Endothelial cell of umbilical vein (primary cell): ENCODE measurements at regions not wholly inside any gene's neighbourhood (a gene's known extent, or its start where the extent isn't known, plus 50 kb on each side); places are given as distances from the start of the nearest gene placed in this dataset.

Experiments used
- BruUV-seq: library from RNA; stranded (reverse); fragments of 400-500 nt; replicated peaks from 2 replicates; lab custom pipeline; 2021; lab: Mats Ljungman, UMichigan
- CTCF ChIA-PET: fragments of 300-600, 350-600 bp; sonication (Branson Sonifier 250); formaldehyde crosslinking; loops from one replicate; lab custom pipeline; 2021; ENCODE audit warnings: antibody characterized with exemption, inconsistent platforms; lab: Charles Lee
- POLR2A ChIA-PET: fragments of 300-600, 350-600 bp; sonication (Branson Sonifier 250); formaldehyde crosslinking; loops from one replicate; lab custom pipeline; 2021; ENCODE audit warnings: antibody characterized with exemption, inconsistent platforms; lab: Charles Lee
- DNase-seq: peaks from one replicate; pipeline ENCODE4 v3.0.0-alpha.2; 2011; ENCODE audit warnings: low read depth, low spot score
- FAIRE-seq: peaks from 2 replicates; lab custom pipeline; 2011; peaks lifted over from hg19 to GRCh38; lab: Jason Lieb, UNC
- H2AFZ ChIP-seq: 2 replicates; pipeline ENCODE4 v1.6.0; 2012; ENCODE audit warnings: low read depth, low read length, control low read depth, inconsistent platforms
- H3K27ac ChIP-seq: 2 replicates; pipeline ENCODE4 v1.5.1; 2011; ENCODE audit warnings: low read depth, mild to moderate bottlenecking, control low read depth, low read length, moderate library complexity; ENCODE audit not compliant: insufficient read depth
- H3K27me3 ChIP-seq, 2 experiments: 2 replicates each; pipeline versions ENCODE4 v1.6.0 to v1.6.1; 2011; ENCODE audit warnings: low read length in 2 of 2, mixed read lengths in 1 of 2; ENCODE audit not compliant: control insufficient read depth in 2 of 2, insufficient read depth in 2 of 2
- H3K36me3 ChIP-seq, 2 experiments: 2 replicates in 1 of 2; 3 replicates in 1 of 2; pipeline ENCODE4 v1.5.1; 2011; ENCODE audit warnings: low read length in 2 of 2, mild to moderate bottlenecking in 1 of 2, moderate library complexity in 1 of 2; ENCODE audit not compliant: control insufficient read depth in 2 of 2, insufficient read depth in 2 of 2; ENCODE audit errors: extremely low read depth in 1 of 2
- H3K4me1 ChIP-seq: 3 replicates; pipeline ENCODE4 v1.5.1; 2011; ENCODE audit warnings: mild to moderate bottlenecking, low read length; ENCODE audit not compliant: control insufficient read depth, insufficient read depth; ENCODE audit errors: extremely low read depth
- H3K4me2 ChIP-seq: 2 replicates; pipeline ENCODE4 v1.6.1; 2011; ENCODE audit warnings: low read length, control low read depth, mixed read lengths; ENCODE audit not compliant: insufficient read depth
- H3K4me3 ChIP-seq, 3 experiments: fragments of 200-600 bp in 1 of 3; sonication (generic), shearing (Covaris generic) in 1 of 3; replicated peaks in 1 of 3; 2 replicates each; pipeline ENCODE4 v1.5.1; 2011 to 2016; ENCODE audit warnings: control low read depth in 3 of 3, low read length in 3 of 3, mild to moderate bottlenecking in 2 of 3, inconsistent platforms in 1 of 3, low read depth in 1 of 3, moderate library complexity in 1 of 3; ENCODE audit not compliant: insufficient read depth in 1 of 3
- H3K79me2 ChIP-seq: 2 replicates; pipeline ENCODE4 v1.6.0; 2012; ENCODE audit warnings: low read length, inconsistent platforms; ENCODE audit not compliant: control insufficient read depth, insufficient read depth
- H3K9ac ChIP-seq: replicated peaks from 2 replicates; pipeline ENCODE3; 2011; ENCODE audit warnings: low read length, control low read depth; ENCODE audit not compliant: insufficient read depth; ENCODE audit errors: extremely low read depth
- H3K9me1 ChIP-seq: replicated peaks from 3 replicates; pipeline ENCODE4 v1.6.0; 2011; ENCODE audit warnings: mild to moderate bottlenecking, low read length; ENCODE audit not compliant: control insufficient read depth, insufficient read depth; ENCODE audit errors: extremely low read depth
- H3K9me3 ChIP-seq: replicated peaks from 2 replicates; pipeline ENCODE4 v1.5.1; 2012; ENCODE audit warnings: low read length, inconsistent platforms; ENCODE audit not compliant: control insufficient read depth, insufficient read depth
- H4K20me1 ChIP-seq: replicated peaks from 2 replicates; pipeline ENCODE3; 2011; ENCODE audit warnings: mild to moderate bottlenecking, low read length; ENCODE audit not compliant: control insufficient read depth, insufficient read depth; ENCODE audit errors: extremely low read depth
- CTCF ChIP-seq, 2 donors: IDR thresholded peaks; 1 replicate in 1 of 2; 2 replicates in 1 of 2; pipeline ENCODE4 v1.5.1; 2011; ENCODE audit warnings: low read length in 2 of 2, mild to moderate bottlenecking in 2 of 2, moderate library complexity in 2 of 2, control low read depth in 1 of 2, inconsistent platforms in 1 of 2, low read depth in 1 of 2; ENCODE audit not compliant: insufficient read depth in 1 of 2; ENCODE audit errors: extremely low read depth in 1 of 2
- EZH2 ChIP-seq: IDR thresholded peaks from 2 replicates; pipeline ENCODE4 v1.6.1; 2012; ENCODE audit warnings: borderline replicate concordance, low read depth, mild to moderate bottlenecking, moderate library complexity, low read length, inconsistent platforms; ENCODE audit not compliant: severe bottlenecking
- FOS ChIP-seq: IDR thresholded peaks from 2 replicates; pipeline ENCODE4 v1.6.1; 2011; ENCODE audit warnings: mild to moderate bottlenecking, low read length, moderate library complexity, borderline replicate concordance; ENCODE audit not compliant: insufficient read depth
- GATA2 ChIP-seq: IDR thresholded peaks from 2 replicates; pipeline ENCODE4 v1.7.0; 2011; ENCODE audit warnings: low read depth, mild to moderate bottlenecking, moderate library complexity, mixed read lengths, low read length; ENCODE audit not compliant: insufficient read length, insufficient read depth
- JUN ChIP-seq: IDR thresholded peaks from 2 replicates; pipeline ENCODE4 v1.6.1; 2011; ENCODE audit warnings: borderline replicate concordance, low read depth; ENCODE audit not compliant: insufficient read length, insufficient read depth
- MAX ChIP-seq: IDR thresholded peaks from 2 replicates; pipeline ENCODE4 v1.6.1; 2011; ENCODE audit not compliant: insufficient read depth, insufficient read length
- MYC ChIP-seq: IDR thresholded peaks from one replicate; pipeline ENCODE4 v1.6.1; 2011; ENCODE audit warnings: mild to moderate bottlenecking, low read depth, low read length
- POLR2A ChIP-seq: IDR thresholded peaks from 2 replicates; pipeline ENCODE4 v1.6.1; 2012; ENCODE audit warnings: low read depth, mild to moderate bottlenecking, control low read depth, low read length
- POLR2AphosphoS5 ChIP-seq: IDR thresholded peaks from 2 replicates; pipeline ENCODE4 v1.6.1; 2012; ENCODE audit warnings: low read depth, mild to moderate bottlenecking, control low read depth, low read length, moderate library complexity; ENCODE audit not compliant: insufficient read depth
- dilution Hi-C: fragments of 300-500 bp; cut with MboI; formaldehyde crosslinking; loops from one replicate; pipeline ENCODE4 v1.15.0; 2019; ENCODE audit warnings: low sequenced_read_pairs; ENCODE audit not compliant: extremely low pct_ligation_motif_present
- intact Hi-C: fragments of 100-400 bp; cut with micrococcal nuclease; formaldehyde crosslinking; loops from one replicate; pipeline ENCODE4 v1.10.0; 2022

GRCh38 chr1:80924290-80924689 lies 876.4 kb upstream of the ADGRL2 start:
- H2AFZ ChIP-seq, result no peak overlapping the region
- H3K79me2 ChIP-seq, result no peaks in the 10 kb centered on the region
- H3K4me2 ChIP-seq, result no peak overlapping the region
- no peak for FAIRE-seq
- no peak overlapping the region for H3K9ac ChIP-seq
- TF ChIP-seq POLR2A (no peak), MYC (no peak), EZH2 (no peak), FOS (no peak), POLR2AphosphoS5 (no peak), CTCF (IDR thresholded peaks at IDR 0.05; ENCODE audit: extremely low read depth in 1 of 2, insufficient read depth in 1 of 2, low read depth in 1 of 2, low read length in 2 of 2) (no peak), JUN (no peak), GATA2 (no peak), MAX (no peak)
- no peaks in the 10 kb centered on the region for H3K9me3 ChIP-seq
- intact Hi-C loops, result no loop called here
- no peaks in the 10 kb centered on the region for H3K9me1 ChIP-seq
- no peak overlapping the region for H3K27ac ChIP-seq
- H3K4me1 ChIP-seq, result no peaks in the 10 kb centered on the region
- no peaks in the 10 kb centered on the region for H3K27me3 ChIP-seq
- no TSS peak for BruUV-seq
- no peaks in the 10 kb centered on the region for H4K20me1 ChIP-seq
- dilution Hi-C loops, result no loop called here
- DNase-seq, result no peak
- ChIA-PET POLR2A (no interaction called here), CTCF (interaction anchor here (1.0 kb wide), 1 partner anchor 18 kb away, joined by 3 read pairs; no protein-coding TSS in a partner anchor)
- no peak overlapping the region for H3K4me3 ChIP-seq
- H3K36me3 ChIP-seq, result no peaks in the 10 kb centered on the region
